Gastroesophageal sphincter (tissue), 4 donors: ENCODE measurements at regions not wholly inside any gene's neighbourhood (a gene's known extent, or its start where the extent isn't known, plus 50 kb on each side); places are given as distances from the start of the nearest gene placed in this dataset.

Source experiments
- ATAC-seq: fragments of 150-250 bp; one replicate; pipeline ENCODE4 v1.9.1; 2016; ENCODE audit warnings: mild to moderate bottlenecking, moderate library complexity
- H3K27ac ChIP-seq, 4 donors: fragments of 200-600 bp; sonication (generic) in 3 of 4; 1 replicate in 3 of 4; 2 replicates in 1 of 4; pipeline ENCODE4 v1.5.1; 2016 to 2019
- H3K27me3 ChIP-seq: fragments of 200-600 bp; sonication (generic); one replicate; pipeline ENCODE4 v1.5.1; 2019
- H3K36me3 ChIP-seq, 2 donors: fragments of 200-600 bp; sonication (generic); one replicate each; pipeline ENCODE4 v1.5.1; 2019; ENCODE audit warnings: control low read depth in 1 of 2
- H3K4me1 ChIP-seq, 3 donors: fragments of 200-600 bp; sonication (generic); 1 replicate in 2 of 3; 2 replicates in 1 of 3; pipeline ENCODE4 v1.5.1; 2016 to 2019; ENCODE audit warnings: control low read depth in 2 of 3
- H3K4me3 ChIP-seq, 2 donors: fragments of 200-600 bp; sonication (generic); one replicate each; pipeline ENCODE4 v1.5.1; 2019; ENCODE audit warnings: mild to moderate bottlenecking in 1 of 2, moderate library complexity in 1 of 2
- H3K9me3 ChIP-seq, 3 donors: fragments of 200-600 bp; sonication (generic); one replicate each; pipeline ENCODE4 v1.5.1; 2017 to 2019; ENCODE audit warnings: control low read depth in 2 of 3
- EP300 ChIP-seq: sonication (generic); formaldehyde crosslinking; IDR thresholded peaks from one replicate; pipeline ENCODE4 v1.6.1; 2017; ENCODE audit warnings: antibody characterized with exemption, mild to moderate bottlenecking
- POLR2A ChIP-seq, 2 donors: fragments of 450-650 bp; IDR thresholded peaks; one replicate each; pipeline ENCODE4 v1.6.1; 2017; ENCODE audit warnings: antibody characterized with exemption in 2 of 2, mild to moderate bottlenecking in 2 of 2, moderate library complexity in 1 of 2
- POLR2AphosphoS5 ChIP-seq: sonication (generic); formaldehyde crosslinking; IDR thresholded peaks from one replicate; pipeline ENCODE4 v1.6.1; 2017; ENCODE audit warnings: antibody characterized with exemption
- WGBS, 2 donors: methylation state at CpG; one replicate each; pipeline ENCODE4 v1.1.5; 2018; ENCODE audit warnings: low coverage in 1 of 2; 5-methylcytosine and 5-hydroxymethylcytosine counted together
- TF ChIP-seq, protein P1 (sequence below), 4 experiments: fragments of 200-600 bp in 2 of 4; fragments of 450-650 bp in 2 of 4; sonication (generic) in 1 of 4; IDR thresholded peaks; one replicate each; pipeline ENCODE4 v1.5.1; 2017 to 2019; ENCODE audit warnings: antibody characterized with exemption in 4 of 4, mild to moderate bottlenecking in 2 of 4, moderate library complexity in 2 of 4

DNA sequence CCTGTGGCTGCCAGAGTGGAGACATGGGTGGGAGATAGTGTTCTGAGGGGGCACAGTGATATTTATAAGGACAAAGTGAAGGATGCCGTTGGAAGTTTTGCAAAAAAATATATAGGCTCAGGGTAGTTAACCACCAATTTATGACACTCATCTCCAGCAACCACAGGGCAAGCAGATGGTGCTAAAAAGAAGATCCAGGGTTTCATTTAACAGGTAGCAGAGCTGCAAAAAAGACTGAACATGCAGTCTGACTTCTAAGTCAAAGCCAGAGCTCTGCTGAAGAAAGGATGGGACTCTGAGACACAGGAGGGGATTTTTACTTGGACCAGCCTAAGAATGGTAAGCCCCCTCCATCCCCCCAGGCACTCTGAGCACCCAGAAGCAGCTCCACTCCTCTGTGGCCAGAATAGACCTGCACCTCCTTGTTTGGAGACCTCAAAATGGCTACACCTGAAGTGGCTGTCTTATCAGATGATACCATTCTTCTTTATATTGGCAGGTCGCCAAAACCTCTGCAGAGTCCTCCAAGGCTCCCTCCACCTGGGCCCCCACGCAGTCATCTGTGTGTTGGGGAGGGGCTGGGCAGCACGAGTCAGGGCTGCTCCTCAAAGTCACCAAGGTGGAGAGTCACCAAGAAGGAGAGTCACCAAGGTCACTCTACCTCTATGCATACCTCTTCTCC, 161.4 kb upstream of the FAM9B start:
- Histone ChIP-seq H3K36me3 (no peaks in the 10 kb centered on the region), H3K27ac (no peak overlapping the region), H3K4me3 (no peak overlapping the region), H3K4me1 (no peaks in the 10 kb centered on the region), H3K27me3 (no peaks in the 10 kb centered on the region), H3K9me3 (no peaks in the 10 kb centered on the region)
- TF ChIP-seq POLR2AphosphoS5 (no peak), POLR2A (IDR thresholded peaks at IDR 0.05) (no peak), EP300 (no peak)
- TF ChIP-seq, protein P1, sequence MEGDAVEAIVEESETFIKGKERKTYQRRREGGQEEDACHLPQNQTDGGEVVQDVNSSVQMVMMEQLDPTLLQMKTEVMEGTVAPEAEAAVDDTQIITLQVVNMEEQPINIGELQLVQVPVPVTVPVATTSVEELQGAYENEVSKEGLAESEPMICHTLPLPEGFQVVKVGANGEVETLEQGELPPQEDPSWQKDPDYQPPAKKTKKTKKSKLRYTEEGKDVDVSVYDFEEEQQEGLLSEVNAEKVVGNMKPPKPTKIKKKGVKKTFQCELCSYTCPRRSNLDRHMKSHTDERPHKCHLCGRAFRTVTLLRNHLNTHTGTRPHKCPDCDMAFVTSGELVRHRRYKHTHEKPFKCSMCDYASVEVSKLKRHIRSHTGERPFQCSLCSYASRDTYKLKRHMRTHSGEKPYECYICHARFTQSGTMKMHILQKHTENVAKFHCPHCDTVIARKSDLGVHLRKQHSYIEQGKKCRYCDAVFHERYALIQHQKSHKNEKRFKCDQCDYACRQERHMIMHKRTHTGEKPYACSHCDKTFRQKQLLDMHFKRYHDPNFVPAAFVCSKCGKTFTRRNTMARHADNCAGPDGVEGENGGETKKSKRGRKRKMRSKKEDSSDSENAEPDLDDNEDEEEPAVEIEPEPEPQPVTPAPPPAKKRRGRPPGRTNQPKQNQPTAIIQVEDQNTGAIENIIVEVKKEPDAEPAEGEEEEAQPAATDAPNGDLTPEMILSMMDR (IDR thresholded peaks at IDR 0.05): no peak
- no peak for ATAC-seq
- no CpG with 5 or more reads among the region's 4 CpGs for WGBS, 2 donors

DNA sequence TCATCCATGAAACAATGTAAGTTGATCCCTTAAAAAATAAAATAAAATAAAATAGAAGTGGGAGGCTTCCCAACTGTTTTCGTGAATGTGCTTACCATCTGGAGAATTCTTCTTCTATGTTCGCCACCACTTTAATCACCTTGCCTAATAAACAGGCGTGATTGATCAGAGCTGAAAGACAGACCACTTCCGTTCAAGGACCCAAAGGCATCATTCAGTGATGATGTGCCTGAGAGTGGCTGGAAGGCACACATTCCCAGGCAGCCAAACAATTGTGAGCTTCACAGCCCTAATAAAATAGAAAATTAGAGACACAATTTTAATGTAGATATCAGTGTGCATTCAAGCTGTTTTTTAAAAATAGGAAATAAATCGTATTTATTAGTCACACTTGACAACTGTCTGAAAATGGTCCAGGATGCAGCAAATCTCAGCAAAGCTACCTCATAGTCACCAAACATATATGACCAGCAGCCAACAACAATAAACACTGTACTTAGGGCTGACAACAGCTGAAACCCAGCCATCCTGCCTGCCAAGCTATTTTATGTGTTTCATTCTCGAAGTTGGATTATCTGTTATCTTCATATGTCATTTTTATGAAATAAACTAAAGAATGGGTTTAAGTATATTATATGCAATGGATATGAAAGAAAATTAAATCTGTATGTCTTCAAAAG, 163.2 kb upstream of the FAM9B start:
- no peak overlapping the region for H3K27ac ChIP-seq
- H3K27me3 ChIP-seq: no peaks in the 10 kb centered on the region
- H3K9me3 ChIP-seq: no peaks in the 10 kb centered on the region
- H3K4me3 ChIP-seq: no peak overlapping the region
- TF ChIP-seq, protein P1 (IDR thresholded peaks at IDR 0.05): no peak
- TF ChIP-seq POLR2A (IDR thresholded peaks at IDR 0.05): no peak
- TF ChIP-seq POLR2AphosphoS5: no peak
- no peak for TF ChIP-seq EP300
- WGBS, 2 donors: 52 to 59% methylated on average over 5 to 6 of the region's 6 CpGs
- H3K4me1 ChIP-seq: no peaks in the 10 kb centered on the region
- no peaks in the 10 kb centered on the region for H3K36me3 ChIP-seq
- ATAC-seq: no peak

DNA sequence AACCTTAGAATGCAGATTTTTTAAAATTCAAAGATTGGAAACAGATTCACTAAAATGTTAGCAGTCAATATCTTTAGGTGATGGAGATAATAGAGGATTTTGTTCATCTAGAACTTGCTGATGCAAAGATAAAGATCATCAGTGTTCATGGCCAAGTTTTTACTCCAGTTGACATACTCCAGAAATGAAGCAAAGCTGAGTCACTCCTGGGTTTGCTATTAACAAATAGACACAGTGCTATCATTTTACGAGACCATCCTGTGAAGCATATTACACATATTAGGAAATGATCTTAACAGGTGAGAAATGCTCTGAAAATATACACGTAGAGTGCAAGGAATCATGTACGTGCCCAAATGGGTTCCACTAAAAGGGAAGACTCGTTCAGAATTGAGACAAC, 170.6 kb upstream of the FAM9B start:
- Histone ChIP-seq H3K9me3 (no peaks in the 10 kb centered on the region), H3K27ac (no peak overlapping the region), H3K4me1 (no peaks in the 10 kb centered on the region), H3K27me3 (no peaks in the 10 kb centered on the region), H3K36me3 (no peaks in the 10 kb centered on the region), H3K4me3 (no peak overlapping the region)
- 0 to 60% methylated on average over 1 to 4 of the region's 4 CpGs for WGBS, 2 donors
- TF ChIP-seq EP300: no peak
- TF ChIP-seq POLR2A (IDR thresholded peaks at IDR 0.05): no peak
- TF ChIP-seq, protein P1 (IDR thresholded peaks at IDR 0.05): no peak
- no peak for TF ChIP-seq POLR2AphosphoS5
- ATAC-seq: no peak

DNA sequence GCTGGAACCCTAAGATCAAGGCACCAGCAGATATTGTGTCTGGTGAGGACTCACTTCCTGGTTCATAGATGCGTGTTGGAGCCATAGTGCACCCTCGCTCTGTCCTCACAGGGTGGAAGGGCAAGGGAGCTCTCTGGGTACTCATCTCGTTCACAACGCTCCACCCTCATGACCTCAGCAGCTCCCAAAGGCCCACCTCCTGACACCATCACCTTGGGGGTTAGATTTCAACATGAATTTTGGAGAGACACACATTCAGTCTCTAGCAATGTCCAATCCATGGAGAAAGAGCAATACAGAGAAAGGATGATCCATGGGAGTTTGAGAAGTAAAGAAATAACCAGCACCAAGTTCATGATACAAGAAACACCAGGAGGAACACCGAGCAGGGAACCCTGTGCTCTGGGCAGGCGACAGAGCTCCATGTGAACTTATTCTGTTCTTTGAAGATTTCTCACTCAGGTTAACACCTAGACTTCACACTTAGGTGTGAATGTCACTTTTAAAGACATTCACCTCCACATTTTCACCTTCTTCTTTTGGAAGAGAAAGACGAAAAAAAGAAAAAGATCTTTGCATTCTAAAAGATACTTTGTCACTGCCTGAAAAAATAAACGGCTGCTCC, 171.8 kb upstream of the FAM9B start:
- Histone ChIP-seq H3K36me3 (no peaks in the 10 kb centered on the region), H3K4me3 (no peak overlapping the region), H3K27me3 (no peaks in the 10 kb centered on the region), H3K27ac (no peak overlapping the region), H3K9me3 (no peaks in the 10 kb centered on the region), H3K4me1 (no peaks in the 10 kb centered on the region)
- 59 to 78% methylated on average over 4 to 8 of the region's 8 CpGs for WGBS, 2 donors
- ATAC-seq: no peak
- no peak for TF ChIP-seq POLR2A (IDR thresholded peaks at IDR 0.05)
- TF ChIP-seq EP300: no peak
- TF ChIP-seq POLR2AphosphoS5: no peak
- TF ChIP-seq, protein P1 (IDR thresholded peaks at IDR 0.05): no peak
